Sigmoid colon (tissue), 4 donors: ENCODE measurements at regions not wholly inside any gene's neighbourhood (a gene's known extent, or its start where the extent isn't known, plus 50 kb on each side); places are given as distances from the start of the nearest gene placed in this dataset.

ENCODE experiments used
- EP300 ChIP-seq, 4 donors: sonication (generic); formaldehyde crosslinking; IDR thresholded peaks; one replicate each; pipeline ENCODE4 v1.6.1; 2017; ENCODE audit warnings: antibody characterized with exemption in 4 of 4
- POLR2AphosphoS5 ChIP-seq, 4 donors: sonication (generic); formaldehyde crosslinking; IDR thresholded peaks; one replicate each; pipeline ENCODE4 v1.6.1; 2017; ENCODE audit warnings: antibody characterized with exemption in 4 of 4
- TF ChIP-seq, protein P1 (sequence below), 4 experiments: fragments of 450-650 bp in 3 of 4; fragments of 200-600 bp in 1 of 4; IDR thresholded peaks; one replicate each; pipeline ENCODE4 v1.5.1; 2016 to 2019; ENCODE audit warnings: antibody characterized with exemption in 4 of 4, mild to moderate bottlenecking in 3 of 4, moderate library complexity in 2 of 4

DNA sequence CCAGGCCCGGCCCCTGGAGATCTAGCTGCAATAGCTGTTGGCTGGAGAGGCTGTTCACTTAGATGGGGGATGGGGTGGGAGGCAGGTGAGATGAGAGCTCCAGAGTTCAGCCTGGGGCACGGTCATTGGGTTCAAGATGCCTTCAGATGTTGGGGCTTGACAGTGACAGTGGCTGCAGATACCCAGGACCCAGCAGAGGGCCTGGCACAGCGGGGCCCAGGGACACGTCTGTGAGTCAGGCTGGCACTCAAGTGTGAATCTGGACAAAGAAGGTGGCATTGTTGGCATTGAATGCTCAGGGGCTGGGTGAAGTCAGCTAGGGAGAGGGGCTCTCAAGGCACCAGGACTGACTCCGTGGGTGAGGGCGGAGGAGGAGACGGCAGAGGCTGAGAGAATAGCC lies 328.1 kb downstream of the SEC14L1 start:
- TF ChIP-seq, protein P1, sequence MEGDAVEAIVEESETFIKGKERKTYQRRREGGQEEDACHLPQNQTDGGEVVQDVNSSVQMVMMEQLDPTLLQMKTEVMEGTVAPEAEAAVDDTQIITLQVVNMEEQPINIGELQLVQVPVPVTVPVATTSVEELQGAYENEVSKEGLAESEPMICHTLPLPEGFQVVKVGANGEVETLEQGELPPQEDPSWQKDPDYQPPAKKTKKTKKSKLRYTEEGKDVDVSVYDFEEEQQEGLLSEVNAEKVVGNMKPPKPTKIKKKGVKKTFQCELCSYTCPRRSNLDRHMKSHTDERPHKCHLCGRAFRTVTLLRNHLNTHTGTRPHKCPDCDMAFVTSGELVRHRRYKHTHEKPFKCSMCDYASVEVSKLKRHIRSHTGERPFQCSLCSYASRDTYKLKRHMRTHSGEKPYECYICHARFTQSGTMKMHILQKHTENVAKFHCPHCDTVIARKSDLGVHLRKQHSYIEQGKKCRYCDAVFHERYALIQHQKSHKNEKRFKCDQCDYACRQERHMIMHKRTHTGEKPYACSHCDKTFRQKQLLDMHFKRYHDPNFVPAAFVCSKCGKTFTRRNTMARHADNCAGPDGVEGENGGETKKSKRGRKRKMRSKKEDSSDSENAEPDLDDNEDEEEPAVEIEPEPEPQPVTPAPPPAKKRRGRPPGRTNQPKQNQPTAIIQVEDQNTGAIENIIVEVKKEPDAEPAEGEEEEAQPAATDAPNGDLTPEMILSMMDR (IDR thresholded peaks at IDR 0.05) = no peak
- no peak for TF ChIP-seq POLR2AphosphoS5 (IDR thresholded peaks at IDR 0.05)
- no peak for TF ChIP-seq EP300 (IDR thresholded peaks at IDR 0.05)
